Endothelial cell of umbilical vein (primary cell): ENCODE measurements at regions not wholly inside any gene's neighbourhood (a gene's known extent, or its start where the extent isn't known, plus 50 kb on each side); places are given as distances from the start of the nearest gene placed in this dataset.

Experiments used
- BruUV-seq: library from RNA; stranded (reverse); fragments of 400-500 nt; replicated peaks from 2 replicates; lab custom pipeline; 2021; lab: Mats Ljungman, UMichigan
- CTCF ChIA-PET: fragments of 300-600, 350-600 bp; sonication (Branson Sonifier 250); formaldehyde crosslinking; loops from one replicate; lab custom pipeline; 2021; ENCODE audit warnings: antibody characterized with exemption, inconsistent platforms; lab: Charles Lee
- POLR2A ChIA-PET: fragments of 300-600, 350-600 bp; sonication (Branson Sonifier 250); formaldehyde crosslinking; loops from one replicate; lab custom pipeline; 2021; ENCODE audit warnings: antibody characterized with exemption, inconsistent platforms; lab: Charles Lee
- DNase-seq: peaks from one replicate; pipeline ENCODE4 v3.0.0-alpha.2; 2011; ENCODE audit warnings: low read depth, low spot score
- FAIRE-seq: peaks from 2 replicates; lab custom pipeline; 2011; peaks lifted over from hg19 to GRCh38; lab: Jason Lieb, UNC
- H2AFZ ChIP-seq: 2 replicates; pipeline ENCODE4 v1.6.0; 2012; ENCODE audit warnings: low read depth, low read length, control low read depth, inconsistent platforms
- H3K27ac ChIP-seq: 2 replicates; pipeline ENCODE4 v1.5.1; 2011; ENCODE audit warnings: low read depth, mild to moderate bottlenecking, control low read depth, low read length, moderate library complexity; ENCODE audit not compliant: insufficient read depth
- H3K27me3 ChIP-seq, 2 experiments: 2 replicates each; pipeline versions ENCODE4 v1.6.0 to v1.6.1; 2011; ENCODE audit warnings: low read length in 2 of 2, mixed read lengths in 1 of 2; ENCODE audit not compliant: control insufficient read depth in 2 of 2, insufficient read depth in 2 of 2
- H3K36me3 ChIP-seq, 2 experiments: 2 replicates in 1 of 2; 3 replicates in 1 of 2; pipeline ENCODE4 v1.5.1; 2011; ENCODE audit warnings: low read length in 2 of 2, mild to moderate bottlenecking in 1 of 2, moderate library complexity in 1 of 2; ENCODE audit not compliant: control insufficient read depth in 2 of 2, insufficient read depth in 2 of 2; ENCODE audit errors: extremely low read depth in 1 of 2
- H3K4me1 ChIP-seq: 3 replicates; pipeline ENCODE4 v1.5.1; 2011; ENCODE audit warnings: mild to moderate bottlenecking, low read length; ENCODE audit not compliant: control insufficient read depth, insufficient read depth; ENCODE audit errors: extremely low read depth
- H3K4me2 ChIP-seq: 2 replicates; pipeline ENCODE4 v1.6.1; 2011; ENCODE audit warnings: low read length, control low read depth, mixed read lengths; ENCODE audit not compliant: insufficient read depth
- H3K4me3 ChIP-seq, 3 experiments: fragments of 200-600 bp in 1 of 3; sonication (generic), shearing (Covaris generic) in 1 of 3; replicated peaks in 1 of 3; 2 replicates each; pipeline ENCODE4 v1.5.1; 2011 to 2016; ENCODE audit warnings: control low read depth in 3 of 3, low read length in 3 of 3, mild to moderate bottlenecking in 2 of 3, inconsistent platforms in 1 of 3, low read depth in 1 of 3, moderate library complexity in 1 of 3; ENCODE audit not compliant: insufficient read depth in 1 of 3
- H3K79me2 ChIP-seq: 2 replicates; pipeline ENCODE4 v1.6.0; 2012; ENCODE audit warnings: low read length, inconsistent platforms; ENCODE audit not compliant: control insufficient read depth, insufficient read depth
- H3K9ac ChIP-seq: replicated peaks from 2 replicates; pipeline ENCODE3; 2011; ENCODE audit warnings: low read length, control low read depth; ENCODE audit not compliant: insufficient read depth; ENCODE audit errors: extremely low read depth
- H3K9me1 ChIP-seq: replicated peaks from 3 replicates; pipeline ENCODE4 v1.6.0; 2011; ENCODE audit warnings: mild to moderate bottlenecking, low read length; ENCODE audit not compliant: control insufficient read depth, insufficient read depth; ENCODE audit errors: extremely low read depth
- H3K9me3 ChIP-seq: replicated peaks from 2 replicates; pipeline ENCODE4 v1.5.1; 2012; ENCODE audit warnings: low read length, inconsistent platforms; ENCODE audit not compliant: control insufficient read depth, insufficient read depth
- H4K20me1 ChIP-seq: replicated peaks from 2 replicates; pipeline ENCODE3; 2011; ENCODE audit warnings: mild to moderate bottlenecking, low read length; ENCODE audit not compliant: control insufficient read depth, insufficient read depth; ENCODE audit errors: extremely low read depth
- CTCF ChIP-seq, 2 donors: IDR thresholded peaks; 1 replicate in 1 of 2; 2 replicates in 1 of 2; pipeline ENCODE4 v1.5.1; 2011; ENCODE audit warnings: low read length in 2 of 2, mild to moderate bottlenecking in 2 of 2, moderate library complexity in 2 of 2, control low read depth in 1 of 2, inconsistent platforms in 1 of 2, low read depth in 1 of 2; ENCODE audit not compliant: insufficient read depth in 1 of 2; ENCODE audit errors: extremely low read depth in 1 of 2
- EZH2 ChIP-seq: IDR thresholded peaks from 2 replicates; pipeline ENCODE4 v1.6.1; 2012; ENCODE audit warnings: borderline replicate concordance, low read depth, mild to moderate bottlenecking, moderate library complexity, low read length, inconsistent platforms; ENCODE audit not compliant: severe bottlenecking
- FOS ChIP-seq: IDR thresholded peaks from 2 replicates; pipeline ENCODE4 v1.6.1; 2011; ENCODE audit warnings: mild to moderate bottlenecking, low read length, moderate library complexity, borderline replicate concordance; ENCODE audit not compliant: insufficient read depth
- JUN ChIP-seq: IDR thresholded peaks from 2 replicates; pipeline ENCODE4 v1.6.1; 2011; ENCODE audit warnings: borderline replicate concordance, low read depth; ENCODE audit not compliant: insufficient read length, insufficient read depth
- MAX ChIP-seq: IDR thresholded peaks from 2 replicates; pipeline ENCODE4 v1.6.1; 2011; ENCODE audit not compliant: insufficient read depth, insufficient read length
- POLR2A ChIP-seq: IDR thresholded peaks from 2 replicates; pipeline ENCODE4 v1.6.1; 2012; ENCODE audit warnings: low read depth, mild to moderate bottlenecking, control low read depth, low read length
- POLR2AphosphoS5 ChIP-seq: IDR thresholded peaks from 2 replicates; pipeline ENCODE4 v1.6.1; 2012; ENCODE audit warnings: low read depth, mild to moderate bottlenecking, control low read depth, low read length, moderate library complexity; ENCODE audit not compliant: insufficient read depth
- dilution Hi-C: fragments of 300-500 bp; cut with MboI; formaldehyde crosslinking; loops from one replicate; pipeline ENCODE4 v1.15.0; 2019; ENCODE audit warnings: low sequenced_read_pairs; ENCODE audit not compliant: extremely low pct_ligation_motif_present
- intact Hi-C: fragments of 100-400 bp; cut with micrococcal nuclease; formaldehyde crosslinking; loops from one replicate; pipeline ENCODE4 v1.10.0; 2022

GRCh38 chr5:161094411-161094810 is 242.4 kb upstream of the ATP10B start:
- H3K4me3 ChIP-seq, result no peak overlapping the region
- no peaks in the 10 kb centered on the region for H3K79me2 ChIP-seq
- no peak overlapping the region for H3K4me2 ChIP-seq
- no peaks in the 10 kb centered on the region for H3K9me1 ChIP-seq
- no peak overlapping the region for H2AFZ ChIP-seq
- ChIA-PET POLR2A (no interaction called here), CTCF (interaction anchor here (0.6 kb wide), 1 partner anchor 14 kb away, joined by 4 read pairs; no protein-coding TSS in a partner anchor)
- H3K4me1 ChIP-seq, result no peaks in the 10 kb centered on the region
- no peaks in the 10 kb centered on the region for H3K36me3 ChIP-seq
- no peak overlapping the region for H3K9ac ChIP-seq
- no TSS peak for BruUV-seq
- H3K27me3 ChIP-seq, result no peaks in the 10 kb centered on the region
- intact Hi-C loops (no loop called here), dilution Hi-C loops (no loop called here)
- FAIRE-seq (no peak), DNase-seq (no peak)
- TF ChIP-seq POLR2A (no peak), CTCF (IDR thresholded peaks at IDR 0.05; ENCODE audit: extremely low read depth in 1 of 2, insufficient read depth in 1 of 2, low read depth in 1 of 2, low read length in 2 of 2) (no peak), JUN (no peak), FOS (no peak), POLR2AphosphoS5 (no peak)
- H3K27ac ChIP-seq, result no peak overlapping the region
- H3K9me3 ChIP-seq, result peaks cover under 1% of the 10 kb centered on the region
- H4K20me1 ChIP-seq, result no peaks in the 10 kb centered on the region

DNA sequence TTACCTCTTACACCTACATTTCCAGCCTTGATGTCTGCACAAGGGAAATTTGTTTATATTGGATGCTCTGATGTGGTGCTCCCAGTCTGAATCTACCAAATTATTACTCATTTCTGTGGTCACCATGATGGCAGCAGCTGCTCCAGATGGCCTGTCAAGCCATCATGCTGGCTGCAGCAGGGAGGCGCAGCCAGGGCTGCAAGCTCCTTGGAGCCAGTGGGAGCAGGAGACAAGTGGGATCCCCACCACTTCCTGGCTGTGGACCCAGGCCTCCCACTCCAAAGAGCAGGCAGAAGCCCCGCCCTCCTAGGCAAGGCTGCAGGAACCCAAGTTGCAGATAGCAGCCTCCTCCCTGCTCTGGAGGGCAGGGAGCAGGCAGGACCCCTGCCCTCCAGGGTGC is 241.1 kb upstream of the ATP10B start:
- ChIA-PET POLR2A (no interaction called here), CTCF (no interaction called here)
- Histone ChIP-seq H3K4me1 (no peaks in the 10 kb centered on the region), H3K36me3 (no peaks in the 10 kb centered on the region), H3K27me3 (no peaks in the 10 kb centered on the region), H3K9me1 (no peaks in the 10 kb centered on the region), H3K4me3 (no peak overlapping the region), H3K27ac (no peak overlapping the region), H2AFZ (no peak overlapping the region), H3K4me2 (no peak overlapping the region), H3K9ac (no peak overlapping the region), H3K9me3 (peaks cover 2% of the 10 kb centered on the region), H4K20me1 (no peaks in the 10 kb centered on the region), H3K79me2 (no peaks in the 10 kb centered on the region)
- BruUV-seq, result no TSS peak
- no peak for DNase-seq
- no peak for FAIRE-seq
- intact Hi-C loops, result no loop called here
- dilution Hi-C loops, result no loop called here
- TF ChIP-seq FOS (no peak), POLR2AphosphoS5 (no peak), MAX (no peak), EZH2 (no peak)
